OCI-LY1 (cell line): ENCODE measurements at regions not wholly inside any gene's neighbourhood (a gene's known extent, or its start where the extent isn't known, plus 50 kb on each side); places are given as distances from the start of the nearest gene placed in this dataset.

ENCODE experiments used
- CTCF ChIP-seq: fragments of 200-600 bp; sonication (generic), shearing (Covaris generic); IDR thresholded peaks from 2 replicates; pipeline ENCODE4 v1.5.1; 2017; ENCODE audit warnings: mild to moderate bottlenecking, antibody characterized with exemption, low read length, moderate library complexity, mixed read lengths
- EZH2 ChIP-seq: fragments of 200-600 bp; sonication (generic), shearing (Covaris generic); IDR thresholded peaks from 2 replicates; pipeline ENCODE4 v1.8.0; 2017; ENCODE audit warnings: borderline replicate concordance, mixed run types, mild to moderate bottlenecking, antibody characterized with exemption, low read length, moderate library complexity, mixed read lengths

GRCh38 chr2:51528156-51528555, 496.2 kb upstream of the NRXN1 start:
- no peak for TF ChIP-seq CTCF
- TF ChIP-seq EZH2, result no peak
